ENCODE measurements at regions not wholly inside any gene's neighbourhood (a gene's known extent, or its start where the extent isn't known, plus 50 kb on each side); places are given as distances from the start of the nearest gene placed in this dataset.

GRCh38 chr11:113570906-113571305 lies 95.7 kb upstream of the DRD2 start:
- TF ChIP-seq GATA2 (IDR thresholded peaks at IDR 0.05; ENCODE audit: low read depth, low read length), result no peak
- TF ChIP-seq GATA3 (IDR thresholded peaks at IDR 0.05; ENCODE audit: low read depth, low read length), result no peak

Measured in SH-SY5Y (cell line).